Osteoblast (primary cell): ENCODE measurements at regions not wholly inside any gene's neighbourhood (a gene's known extent, or its start where the extent isn't known, plus 50 kb on each side); places are given as distances from the start of the nearest gene placed in this dataset.

Experiments
- DNase-seq: peaks from one replicate; pipeline ENCODE4 v3.0.0; 2011; ENCODE audit warnings: low spot score, mixed read lengths; ENCODE audit not compliant: insufficient read length; ENCODE audit errors: missing footprints
- H2AFZ ChIP-seq: 2 replicates; pipeline ENCODE4 v1.6.0; 2011; ENCODE audit warnings: mild to moderate bottlenecking, low read length
- H3K27ac ChIP-seq: 2 replicates; pipeline ENCODE4 v1.5.1; 2011; ENCODE audit warnings: mild to moderate bottlenecking, low read depth, low read length, moderate library complexity
- H3K27me3 ChIP-seq: 2 replicates; pipeline ENCODE4 v1.6.0; 2012; ENCODE audit warnings: mild to moderate bottlenecking, control low read depth, inconsistent platforms, low read length, moderate library complexity; ENCODE audit not compliant: insufficient read depth
- H3K36me3 ChIP-seq: 2 replicates; pipeline ENCODE4 v1.5.1; 2011; ENCODE audit warnings: mild to moderate bottlenecking, low read length, control low read depth, moderate library complexity; ENCODE audit not compliant: insufficient read depth
- H3K4me1 ChIP-seq: 2 replicates; pipeline ENCODE4 v1.5.1; 2011; ENCODE audit warnings: mild to moderate bottlenecking, low read length, control low read depth, moderate library complexity; ENCODE audit not compliant: insufficient read depth
- H3K4me2 ChIP-seq: 2 replicates; pipeline ENCODE4 v1.6.0; 2011; ENCODE audit warnings: mild to moderate bottlenecking, low read length; ENCODE audit not compliant: insufficient read depth
- H3K4me3 ChIP-seq: fragments of 200-600 bp; sonication (generic); 3 replicates; pipeline ENCODE4 v1.5.1; 2012; ENCODE audit warnings: mild to moderate bottlenecking, low read length, inconsistent platforms; ENCODE audit not compliant: insufficient read depth
- H3K79me2 ChIP-seq: 2 replicates; pipeline ENCODE4 v1.6.0; 2012; ENCODE audit warnings: mild to moderate bottlenecking, low read length, control low read depth, inconsistent platforms; ENCODE audit not compliant: insufficient read depth
- H3K9me3 ChIP-seq: 2 replicates; pipeline ENCODE4 v1.5.1; 2011; ENCODE audit warnings: low read depth, low read length, control low read depth
- H4K20me1 ChIP-seq: 2 replicates; pipeline ENCODE4 v1.6.0; 2012; ENCODE audit warnings: mild to moderate bottlenecking, low read length, control low read depth; ENCODE audit not compliant: insufficient read depth
- TF ChIP-seq, protein P1 (sequence below): IDR thresholded peaks from 2 replicates; pipeline ENCODE4 v1.5.1; 2011; ENCODE audit warnings: mild to moderate bottlenecking, low read depth, low read length, moderate library complexity; ENCODE audit errors: extremely low read depth

GRCh38 chr7:115113131-115113530, 191.2 kb downstream of the MDFIC start:
- Histone ChIP-seq H2AFZ (no peak overlapping the region), H3K36me3 (no peaks in the 10 kb centered on the region), H3K9me3 (no peaks in the 10 kb centered on the region), H3K27me3 (no peaks in the 10 kb centered on the region), H3K4me3 (no peak overlapping the region), H4K20me1 (no peaks in the 10 kb centered on the region), H3K4me1 (no peaks in the 10 kb centered on the region), H3K27ac (no peak overlapping the region), H3K4me2 (no peak overlapping the region), H3K79me2 (no peaks in the 10 kb centered on the region)
- DNase-seq: no peak
- TF ChIP-seq, protein P1, sequence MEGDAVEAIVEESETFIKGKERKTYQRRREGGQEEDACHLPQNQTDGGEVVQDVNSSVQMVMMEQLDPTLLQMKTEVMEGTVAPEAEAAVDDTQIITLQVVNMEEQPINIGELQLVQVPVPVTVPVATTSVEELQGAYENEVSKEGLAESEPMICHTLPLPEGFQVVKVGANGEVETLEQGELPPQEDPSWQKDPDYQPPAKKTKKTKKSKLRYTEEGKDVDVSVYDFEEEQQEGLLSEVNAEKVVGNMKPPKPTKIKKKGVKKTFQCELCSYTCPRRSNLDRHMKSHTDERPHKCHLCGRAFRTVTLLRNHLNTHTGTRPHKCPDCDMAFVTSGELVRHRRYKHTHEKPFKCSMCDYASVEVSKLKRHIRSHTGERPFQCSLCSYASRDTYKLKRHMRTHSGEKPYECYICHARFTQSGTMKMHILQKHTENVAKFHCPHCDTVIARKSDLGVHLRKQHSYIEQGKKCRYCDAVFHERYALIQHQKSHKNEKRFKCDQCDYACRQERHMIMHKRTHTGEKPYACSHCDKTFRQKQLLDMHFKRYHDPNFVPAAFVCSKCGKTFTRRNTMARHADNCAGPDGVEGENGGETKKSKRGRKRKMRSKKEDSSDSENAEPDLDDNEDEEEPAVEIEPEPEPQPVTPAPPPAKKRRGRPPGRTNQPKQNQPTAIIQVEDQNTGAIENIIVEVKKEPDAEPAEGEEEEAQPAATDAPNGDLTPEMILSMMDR: no peak

GRCh38 chr7:115110523-115110922, 188.6 kb downstream of the MDFIC start:
- H3K4me2 ChIP-seq: no peak overlapping the region
- no peaks in the 10 kb centered on the region for H3K9me3 ChIP-seq
- no peak for DNase-seq
- no peaks in the 10 kb centered on the region for H3K36me3 ChIP-seq
- H3K27ac ChIP-seq: no peak overlapping the region
- H3K27me3 ChIP-seq: no peaks in the 10 kb centered on the region
- no peaks in the 10 kb centered on the region for H3K79me2 ChIP-seq
- H4K20me1 ChIP-seq: no peaks in the 10 kb centered on the region
- no peak overlapping the region for H3K4me3 ChIP-seq
- H3K4me1 ChIP-seq: no peaks in the 10 kb centered on the region
- TF ChIP-seq, protein P1: no peak
- H2AFZ ChIP-seq: no peak overlapping the region

- Histone ChIP-seq H2AFZ (no peak overlapping the region), H3K27ac (no peak overlapping the region), H3K4me2 (no peak overlapping the region), H3K27me3 (no peaks in the 10 kb centered on the region), H3K4me1 (no peaks in the 10 kb centered on the region), H3K36me3 (no peaks in the 10 kb centered on the region), H3K79me2 (no peaks in the 10 kb centered on the region), H3K4me3 (no peak overlapping the region), H3K9me3 (no peaks in the 10 kb centered on the region), H4K20me1 (no peaks in the 10 kb centered on the region)
- TF ChIP-seq, protein P1: no peak
- DNase-seq: no peak
These were observed 184.4 kb downstream of the MDFIC start for GRCh38 chr7:115106316-115106715.

GRCh38 chr7:115102738-115103137, 180.8 kb downstream of the MDFIC start:
- no peak overlapping the region for H2AFZ ChIP-seq
- H3K27ac ChIP-seq: no peak overlapping the region
- TF ChIP-seq, protein P1: no peak
- no peak overlapping the region for H3K4me3 ChIP-seq
- peaks cover 4% of the 10 kb centered on the region for H3K4me1 ChIP-seq
- no peaks in the 10 kb centered on the region for H3K36me3 ChIP-seq
- no peaks in the 10 kb centered on the region for H3K9me3 ChIP-seq
- H3K4me2 ChIP-seq: no peak overlapping the region
- H3K79me2 ChIP-seq: no peaks in the 10 kb centered on the region
- no peak for DNase-seq
- H3K27me3 ChIP-seq: no peaks in the 10 kb centered on the region
- H4K20me1 ChIP-seq: no peaks in the 10 kb centered on the region
